Ovary (tissue), 3 donors: ENCODE measurements at regions not wholly inside any gene's neighbourhood (a gene's known extent, or its start where the extent isn't known, plus 50 kb on each side); places are given as distances from the start of the nearest gene placed in this dataset.

Source experiments
- EP300 ChIP-seq: sonication (generic); formaldehyde crosslinking; IDR thresholded peaks from one replicate; pipeline ENCODE4 v1.6.1; 2017; ENCODE audit warnings: antibody characterized with exemption
- POLR2A ChIP-seq: fragments of 450-650 bp; IDR thresholded peaks from one replicate; pipeline ENCODE4 v1.6.1; 2017; ENCODE audit warnings: antibody characterized with exemption, mild to moderate bottlenecking, moderate library complexity
- TF ChIP-seq, protein P1 (sequence below), 3 donors: fragments of 450-650 bp in 2 of 3; fragments of 200-600 bp in 1 of 3; IDR thresholded peaks; one replicate each; pipeline versions ENCODE4 v1.5.1 to v1.8.0; 2016 to 2022; ENCODE audit warnings: antibody characterized with exemption in 3 of 3, mild to moderate bottlenecking in 1 of 3
- donor health status: DM: no; HTN: no; CAD: no.

DNA sequence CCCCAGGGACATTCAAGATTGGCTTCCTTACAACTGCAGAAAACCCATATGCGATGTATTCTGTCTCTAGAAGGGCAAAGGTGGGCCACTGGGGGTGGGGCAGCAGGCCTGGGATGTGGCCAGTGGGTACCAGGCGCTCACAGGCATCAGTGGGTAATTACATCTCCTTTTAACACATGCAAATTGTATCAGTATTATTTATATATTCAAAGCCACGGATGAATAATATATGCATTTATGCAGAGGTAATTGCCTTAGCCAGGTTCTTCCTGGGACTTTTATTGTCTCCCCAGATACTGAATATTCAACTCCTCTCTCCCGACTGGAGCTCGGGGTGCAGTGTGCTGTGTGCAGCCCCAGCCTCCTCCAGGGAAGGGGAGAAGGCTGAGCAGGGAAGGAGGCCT, 109.4 kb upstream of the MVB12B start:
- TF ChIP-seq POLR2A (no peak), EP300 (no peak)
- TF ChIP-seq, protein P1, sequence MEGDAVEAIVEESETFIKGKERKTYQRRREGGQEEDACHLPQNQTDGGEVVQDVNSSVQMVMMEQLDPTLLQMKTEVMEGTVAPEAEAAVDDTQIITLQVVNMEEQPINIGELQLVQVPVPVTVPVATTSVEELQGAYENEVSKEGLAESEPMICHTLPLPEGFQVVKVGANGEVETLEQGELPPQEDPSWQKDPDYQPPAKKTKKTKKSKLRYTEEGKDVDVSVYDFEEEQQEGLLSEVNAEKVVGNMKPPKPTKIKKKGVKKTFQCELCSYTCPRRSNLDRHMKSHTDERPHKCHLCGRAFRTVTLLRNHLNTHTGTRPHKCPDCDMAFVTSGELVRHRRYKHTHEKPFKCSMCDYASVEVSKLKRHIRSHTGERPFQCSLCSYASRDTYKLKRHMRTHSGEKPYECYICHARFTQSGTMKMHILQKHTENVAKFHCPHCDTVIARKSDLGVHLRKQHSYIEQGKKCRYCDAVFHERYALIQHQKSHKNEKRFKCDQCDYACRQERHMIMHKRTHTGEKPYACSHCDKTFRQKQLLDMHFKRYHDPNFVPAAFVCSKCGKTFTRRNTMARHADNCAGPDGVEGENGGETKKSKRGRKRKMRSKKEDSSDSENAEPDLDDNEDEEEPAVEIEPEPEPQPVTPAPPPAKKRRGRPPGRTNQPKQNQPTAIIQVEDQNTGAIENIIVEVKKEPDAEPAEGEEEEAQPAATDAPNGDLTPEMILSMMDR (IDR thresholded peaks at IDR 0.05): no peak
